M059J (cell line): ENCODE measurements at regions not wholly inside any gene's neighbourhood (a gene's known extent, or its start where the extent isn't known, plus 50 kb on each side); places are given as distances from the start of the nearest gene placed in this dataset.

Experiments
- DNase-seq: peaks from one replicate; pipeline ENCODE4 v3.0.0-alpha.2; 2012; ENCODE audit warnings: low read depth

DNA sequence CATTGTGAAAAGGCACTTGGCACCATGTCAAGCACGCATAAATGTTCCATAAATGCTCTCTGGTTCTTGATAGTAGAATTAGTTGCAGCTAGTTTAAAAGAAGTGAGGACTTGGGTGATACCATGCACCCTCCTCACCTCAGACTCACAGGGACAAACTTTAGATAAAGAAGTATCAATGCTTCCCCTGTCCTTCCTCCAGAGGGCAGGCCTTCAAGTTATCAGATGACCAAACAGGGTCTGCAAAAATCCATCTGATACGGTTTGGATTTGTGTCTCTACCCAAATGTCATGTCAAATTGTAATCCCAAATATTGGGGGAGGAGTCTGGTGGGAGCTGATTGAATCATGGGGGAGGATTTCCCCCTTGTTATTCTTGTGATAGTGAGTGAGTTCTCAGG is 54.1 kb downstream of the C1QL2 start:
- no peak for DNase-seq

DNA sequence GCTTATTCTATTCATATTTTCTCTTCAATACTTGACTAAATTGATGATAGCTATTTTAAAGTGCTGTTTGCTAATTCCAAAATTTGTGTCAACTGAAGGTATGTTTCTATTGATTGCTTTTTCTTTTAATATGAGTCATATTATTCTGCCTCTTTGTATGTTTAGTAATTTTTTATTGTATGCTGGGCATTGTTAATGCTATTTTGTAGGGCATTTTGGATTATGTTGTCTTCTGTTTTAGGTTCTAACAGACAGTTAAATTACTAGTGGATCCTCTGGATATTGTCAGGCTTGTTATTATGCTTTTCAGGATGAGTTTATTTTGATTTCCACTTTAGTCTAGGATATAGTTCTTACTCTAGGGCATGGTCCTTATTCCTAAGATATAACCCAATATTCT is 55.6 kb downstream of the C1QL2 start:
- no peak for DNase-seq

DNA sequence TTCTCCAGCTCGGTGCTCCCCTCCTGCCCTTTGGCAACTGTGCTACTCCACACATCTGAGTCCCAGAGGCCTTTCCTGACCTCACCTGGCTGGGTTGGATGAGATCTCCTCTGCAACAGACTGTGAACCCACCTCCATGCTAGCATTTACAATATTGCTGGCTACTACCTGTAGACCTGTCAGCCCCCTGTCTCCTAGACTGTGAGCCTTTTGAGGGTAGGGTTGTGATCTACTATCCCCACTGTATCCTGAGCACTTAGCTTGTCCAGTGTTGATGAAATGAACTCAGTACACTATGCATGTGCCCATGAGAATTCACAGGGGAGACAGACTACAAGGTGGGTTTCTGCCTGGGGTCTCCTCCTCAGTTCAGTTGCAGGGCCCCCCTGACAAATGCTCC is 70.1 kb downstream of the C1QL2 start:
- no peak for DNase-seq

DNA sequence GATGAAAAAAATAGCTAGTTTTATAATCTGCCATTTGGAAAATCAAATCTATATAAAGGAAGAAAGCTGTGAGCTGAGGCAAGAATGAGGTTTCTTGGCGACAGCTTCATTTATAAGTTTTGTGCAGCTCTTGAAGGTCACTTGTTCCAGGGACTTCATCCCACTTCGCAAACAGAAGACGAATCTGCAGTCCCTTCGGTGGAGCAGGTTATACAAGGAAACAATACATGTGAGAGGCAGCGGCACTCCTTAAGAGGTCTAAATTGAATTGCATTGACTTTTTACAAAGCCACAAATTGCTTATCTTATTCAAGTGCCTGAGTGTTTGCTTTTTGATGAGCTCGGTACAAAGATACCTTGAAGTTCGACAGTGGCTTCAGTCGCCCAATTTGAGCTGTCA is 72.2 kb downstream of the C1QL2 start:
- no peak for DNase-seq

DNA sequence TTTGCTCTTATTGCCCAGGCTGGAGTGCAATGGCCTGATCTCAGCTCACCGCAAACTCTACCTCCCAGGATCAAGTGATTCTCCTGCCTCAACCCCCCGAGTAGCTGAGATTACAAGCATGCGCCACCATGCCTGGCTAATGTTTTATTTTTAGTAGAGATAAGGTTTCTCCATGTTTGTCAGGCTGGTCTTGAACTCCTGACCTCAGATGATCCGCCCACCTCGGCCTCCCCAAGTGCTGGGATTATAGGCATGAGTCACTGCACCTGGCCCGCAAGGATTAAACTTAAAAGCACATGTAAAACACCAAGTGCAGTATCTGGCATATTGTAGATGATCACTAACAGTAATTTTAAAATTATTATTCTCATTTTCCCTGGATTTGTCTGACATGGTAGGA is 72.9 kb downstream of the C1QL2 start:
- no peak for DNase-seq

DNA sequence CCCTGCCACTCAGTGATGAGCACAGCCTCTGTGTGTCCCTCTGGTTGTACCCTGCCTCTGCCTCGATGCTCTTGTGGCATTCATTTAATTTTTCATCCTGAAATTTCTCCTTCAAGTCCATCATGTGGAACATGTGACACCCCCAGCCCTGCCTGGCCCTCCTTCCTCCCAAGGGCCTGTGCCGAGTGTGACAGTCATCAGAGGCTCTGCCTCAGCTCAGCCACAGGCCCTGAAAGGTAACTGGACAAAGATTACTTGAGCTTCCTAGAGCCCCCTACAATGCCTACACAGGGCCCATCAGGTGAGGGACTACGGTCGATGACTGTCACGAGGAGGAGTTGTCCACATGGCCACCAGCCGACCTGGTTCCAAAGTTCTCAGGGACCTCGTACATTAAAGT is 75.1 kb downstream of the C1QL2 start:
- DNase-seq = no peak

DNA sequence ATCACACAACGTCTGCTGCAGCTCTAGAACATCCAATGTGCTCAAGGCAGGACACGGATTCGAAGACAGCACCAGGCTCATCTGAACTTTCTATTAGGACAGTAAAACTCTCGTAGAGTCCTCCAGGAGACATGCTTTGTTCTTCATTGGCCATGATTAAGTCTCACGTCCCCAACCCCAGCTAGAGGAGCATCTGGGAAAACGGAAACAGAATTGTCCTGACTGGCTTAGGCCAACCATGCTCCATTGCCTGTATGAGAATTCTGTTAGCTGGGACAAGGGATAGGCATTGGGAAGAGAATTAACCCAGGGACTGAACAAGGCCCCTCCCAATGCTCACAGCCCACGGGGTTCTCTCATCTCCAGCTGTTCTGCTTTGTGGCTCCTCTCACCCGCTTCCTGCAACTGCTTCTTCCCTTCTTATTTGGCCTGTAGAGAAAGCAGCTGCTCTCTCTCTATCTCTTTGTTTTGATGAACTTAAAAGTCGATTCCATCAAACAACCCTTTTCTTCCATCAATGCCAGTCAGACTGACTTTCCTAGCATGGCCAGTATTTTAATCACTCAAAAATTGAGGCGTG is 75.6 kb downstream of the C1QL2 start:
- DNase-seq = no peak

DNA sequence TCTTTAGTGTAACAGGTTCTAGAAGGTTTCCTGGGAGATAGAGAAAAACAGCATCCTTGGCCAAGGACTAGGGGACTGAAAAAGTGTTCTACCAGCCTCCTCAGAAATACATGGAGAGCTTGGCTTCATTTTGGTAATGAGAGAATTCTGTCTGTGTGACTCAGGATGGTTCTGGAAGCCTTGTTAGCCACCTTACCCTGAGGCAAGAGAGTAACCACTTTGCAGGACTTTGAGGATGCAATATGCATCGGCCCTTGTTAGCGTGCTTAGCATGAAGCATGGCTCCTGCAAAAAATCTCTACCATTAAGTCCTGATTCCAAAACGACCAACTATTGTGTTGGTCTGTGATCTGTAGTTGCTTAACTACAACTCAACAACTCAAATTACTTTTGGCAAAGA is 79.8 kb downstream of the C1QL2 start:
- no peak for DNase-seq

DNA sequence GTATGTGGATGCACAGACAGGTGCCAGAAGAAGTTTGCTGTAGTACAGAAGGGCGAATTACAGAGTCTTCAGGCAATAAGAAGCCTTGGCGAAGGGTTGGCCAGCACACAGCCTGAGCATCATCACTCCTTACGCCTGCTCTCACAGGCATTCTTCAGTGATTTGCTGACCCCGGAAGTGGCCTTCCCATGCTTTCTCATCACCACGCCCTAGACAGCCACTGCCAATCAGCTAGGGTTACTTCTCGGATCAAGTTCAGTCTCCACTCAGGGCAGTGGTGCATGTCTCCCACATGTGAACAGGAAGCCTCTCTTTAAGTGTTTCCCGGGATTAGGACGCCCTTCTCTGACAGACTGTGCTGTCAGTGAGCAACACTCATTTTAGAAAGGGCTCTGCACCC is 81.8 kb downstream of the C1QL2 start:
- peak; percentile 1 for DNase-seq

DNA sequence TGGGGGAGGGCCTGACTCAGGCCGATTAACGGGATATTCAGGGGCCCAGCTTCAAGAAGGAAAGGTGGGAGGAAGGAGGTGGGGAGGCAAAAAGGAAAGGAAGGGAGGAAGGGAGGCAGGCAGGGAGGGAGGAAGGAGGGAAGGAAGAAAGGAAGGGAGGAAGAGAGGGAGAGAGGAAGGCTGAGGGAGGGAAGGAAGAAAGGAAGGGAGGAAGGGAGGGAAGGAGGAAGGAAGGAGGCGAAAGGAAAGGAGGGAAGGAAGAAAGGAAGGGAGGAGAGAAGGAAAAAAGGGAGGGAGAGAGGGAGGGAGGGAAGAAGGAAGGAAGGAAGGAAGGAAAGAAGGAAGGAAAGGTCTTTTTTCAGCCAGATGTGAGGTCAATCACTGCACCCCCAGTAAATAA is 85.3 kb downstream of the C1QL2 start:
- no peak for DNase-seq

DNA sequence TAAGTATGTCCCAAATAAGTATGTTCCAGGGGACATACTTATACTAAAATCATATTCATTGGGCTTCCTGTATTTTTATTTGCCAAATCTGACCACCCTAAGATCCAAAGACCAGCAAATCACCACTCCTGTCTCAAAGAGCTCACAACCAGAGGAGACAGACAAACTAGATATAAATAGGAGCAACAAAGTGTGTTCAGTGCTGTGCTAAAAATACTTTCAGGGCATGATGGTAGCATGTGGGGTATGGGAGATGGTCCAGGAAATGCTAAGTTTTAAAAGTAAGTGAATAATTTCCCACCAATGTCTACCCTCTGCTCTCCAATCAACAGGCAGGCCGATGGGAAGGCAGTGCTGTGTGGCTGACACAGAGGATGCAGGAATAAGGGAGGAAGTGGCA is 87.1 kb downstream of the C1QL2 start:
- no peak for DNase-seq

DNA sequence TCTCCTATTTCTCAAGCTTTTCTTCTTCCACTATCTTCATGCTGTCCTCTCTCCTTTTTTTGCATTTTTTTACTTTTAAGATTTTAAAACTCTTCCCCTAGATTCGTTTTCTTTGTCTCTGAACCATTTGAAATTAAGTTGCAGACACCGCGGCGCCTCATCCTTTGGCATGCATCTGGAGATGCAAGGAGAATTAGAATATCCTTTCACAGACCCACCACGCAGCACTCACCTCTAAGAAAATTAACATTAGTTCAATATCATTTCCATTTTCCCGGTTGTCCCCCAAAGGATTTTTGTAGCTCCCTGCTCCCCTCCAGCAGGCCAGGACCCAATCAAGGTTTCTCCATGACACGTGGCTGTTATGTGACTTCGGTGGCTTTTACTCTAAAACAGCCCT is 88.8 kb downstream of the C1QL2 start:
- DNase-seq = no peak

DNA sequence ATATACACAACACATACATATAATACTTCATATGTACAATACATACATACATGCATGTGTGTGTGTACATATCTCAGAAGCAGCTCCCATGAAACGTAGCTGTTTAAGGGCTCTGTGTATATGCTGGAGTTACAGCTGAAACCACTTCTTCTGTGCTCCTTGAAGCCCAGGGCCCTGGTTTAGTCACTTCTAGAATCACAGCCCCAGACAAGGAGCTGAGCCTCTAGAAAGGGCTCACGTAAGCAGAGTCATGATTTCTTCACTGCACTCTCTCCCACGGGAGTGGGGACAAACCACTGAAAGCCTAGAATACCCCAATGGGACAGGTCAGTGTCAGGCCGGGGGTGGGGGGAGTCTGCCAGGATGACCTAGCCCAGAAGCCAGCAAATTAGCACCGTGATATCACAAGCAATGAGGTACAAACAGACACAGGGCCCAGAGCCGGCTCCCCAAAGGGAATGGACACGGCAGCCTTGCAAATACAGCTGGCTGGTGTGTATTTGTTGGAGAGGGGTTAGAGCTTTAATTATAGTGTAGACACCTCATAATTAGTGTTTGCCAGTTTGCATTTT is 90.3 kb downstream of the C1QL2 start:
- DNase-seq = no peak

DNA sequence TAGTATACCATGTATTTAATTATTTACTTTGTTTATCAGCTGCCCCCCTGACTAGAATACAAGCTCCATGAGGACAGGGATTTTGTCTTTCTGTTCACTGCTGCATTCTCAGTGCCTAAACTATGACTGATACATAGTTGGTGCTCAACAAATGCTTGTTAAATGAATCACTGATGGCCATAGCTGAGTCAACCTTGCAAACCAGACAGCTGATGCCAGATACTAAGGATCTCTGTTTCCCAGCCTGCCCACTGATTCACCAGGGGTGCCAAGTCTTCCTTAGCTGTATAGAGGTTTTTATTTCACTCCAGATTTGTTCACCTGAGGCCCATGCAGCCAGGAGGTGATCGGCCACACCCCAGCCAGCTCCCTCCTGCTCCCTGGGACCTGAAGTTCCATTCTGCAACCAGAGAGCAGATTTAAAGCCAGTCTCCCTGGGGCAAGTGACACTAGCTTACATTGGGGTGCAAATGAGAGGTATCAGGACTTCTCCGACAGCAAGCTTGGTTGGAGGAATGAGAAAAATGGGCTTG is 92.2 kb downstream of the C1QL2 start:
- peak; percentile 3 for DNase-seq

DNA sequence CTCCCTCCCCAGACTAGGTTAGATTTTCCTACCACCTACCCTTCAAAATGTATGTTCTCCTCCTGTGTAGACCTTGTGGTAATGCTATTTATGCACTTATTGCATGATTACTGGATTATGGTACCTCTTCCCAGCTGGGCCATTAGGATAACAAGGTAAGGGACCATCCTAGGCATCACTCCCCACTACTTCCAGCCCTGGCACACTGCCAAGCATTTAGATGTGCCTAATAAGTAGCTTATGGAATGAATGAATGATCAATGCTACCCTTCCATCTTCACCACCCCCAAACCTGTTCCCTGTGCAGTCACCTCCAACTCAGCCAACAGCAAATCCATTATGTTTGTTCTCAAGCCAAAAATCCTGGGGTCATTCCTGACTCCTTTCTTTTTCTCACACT is 93.4 kb downstream of the C1QL2 start:
- DNase-seq = no peak

DNA sequence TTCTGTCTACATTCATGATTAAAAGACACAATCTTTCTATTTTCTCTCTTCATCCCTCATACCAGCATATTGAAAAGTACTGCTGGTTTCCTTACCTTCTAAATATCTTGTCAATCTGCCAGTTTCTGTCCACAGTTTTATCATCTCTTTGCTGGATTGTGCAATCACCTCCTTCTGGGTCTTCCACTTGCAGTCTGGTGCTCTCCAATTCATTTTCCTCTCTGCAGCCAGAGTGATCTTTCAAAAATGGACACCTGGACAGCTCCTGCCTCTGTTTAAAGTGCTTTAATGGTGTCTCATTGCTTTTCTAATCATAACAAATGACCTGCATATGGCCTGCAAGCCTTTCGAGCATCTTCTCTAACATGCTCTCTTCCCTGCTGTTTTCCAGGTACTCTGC is 94.0 kb downstream of the C1QL2 start:
- DNase-seq = no peak

DNA sequence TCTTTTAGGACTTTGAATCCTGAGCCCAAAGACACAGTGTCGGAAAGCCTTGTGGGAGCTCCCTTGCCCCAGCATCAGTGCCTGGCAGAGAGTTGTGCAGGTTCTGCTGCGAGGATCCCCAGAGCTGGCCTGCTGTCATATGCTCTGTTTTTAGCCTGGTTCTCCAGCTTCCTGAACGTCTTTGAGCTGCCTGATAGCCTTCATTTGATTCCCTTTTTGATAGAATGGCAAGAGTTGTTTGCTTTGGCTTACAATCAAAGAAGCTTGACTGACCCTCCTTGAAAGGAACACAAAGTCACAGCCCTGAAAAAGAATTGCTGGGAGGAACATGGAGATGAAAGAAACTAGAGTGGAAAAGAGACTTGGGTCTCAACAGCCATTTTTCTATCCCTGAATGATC is 95.4 kb downstream of the C1QL2 start:
- no peak for DNase-seq

DNA sequence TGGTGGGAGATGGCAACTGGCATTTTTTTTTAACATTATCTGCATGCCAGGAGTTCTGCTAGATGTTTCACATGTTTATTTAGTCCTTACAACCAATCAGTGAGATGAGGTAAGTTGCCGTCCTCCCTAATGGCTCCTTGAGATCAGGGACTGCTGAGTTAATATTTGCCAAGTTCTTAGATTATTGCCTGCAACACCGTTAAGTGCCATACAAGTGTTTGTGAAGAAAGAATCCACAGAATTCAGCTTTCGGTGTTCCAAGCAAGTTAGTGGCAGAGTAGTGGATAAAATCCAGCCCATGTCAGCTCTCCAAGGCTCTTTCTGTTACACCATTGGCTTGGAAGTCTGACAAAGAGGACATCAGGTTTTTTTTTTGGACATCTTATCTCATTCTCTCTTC is 95.9 kb downstream of the C1QL2 start:
- no peak for DNase-seq

DNA sequence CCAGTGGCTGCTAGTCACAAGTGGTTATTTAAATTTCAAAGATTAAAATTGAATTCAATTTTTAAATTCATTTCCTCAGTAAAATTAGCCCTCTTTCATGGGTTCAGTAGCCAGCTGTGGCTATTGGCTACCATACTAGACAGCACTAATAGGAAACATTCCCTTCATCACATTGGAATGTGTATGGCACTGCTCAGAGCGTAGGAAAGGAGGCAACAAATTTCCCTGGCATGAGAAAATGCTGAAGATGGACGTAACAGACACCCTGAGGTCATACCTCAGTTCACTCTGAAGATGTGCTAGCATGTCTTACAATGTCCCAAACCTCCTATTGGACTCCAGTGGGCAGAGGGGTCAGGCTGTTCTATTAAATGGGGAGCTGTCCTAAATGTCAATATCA is 96.4 kb downstream of the C1QL2 start:
- no peak for DNase-seq

DNA sequence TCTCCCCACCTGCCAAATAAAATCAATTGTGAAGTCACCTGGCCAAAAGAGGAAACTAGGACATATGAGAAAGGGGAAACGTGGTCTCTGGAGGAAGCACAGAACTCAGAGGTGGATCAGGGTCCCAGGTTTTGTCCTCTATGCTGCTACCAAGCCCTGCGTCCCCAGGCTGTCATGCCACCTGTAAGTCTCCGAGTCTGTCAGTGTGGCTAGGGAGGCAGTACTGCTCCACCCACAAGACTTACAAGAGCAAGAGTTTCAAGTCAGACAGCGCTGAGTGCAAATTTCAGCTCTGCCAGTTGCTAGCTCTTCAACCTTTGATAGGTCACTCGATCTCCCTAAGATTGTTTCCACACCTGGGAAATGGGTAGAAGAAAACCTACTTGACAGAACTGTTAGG is 98.6 kb downstream of the C1QL2 start:
- no peak for DNase-seq

DNA sequence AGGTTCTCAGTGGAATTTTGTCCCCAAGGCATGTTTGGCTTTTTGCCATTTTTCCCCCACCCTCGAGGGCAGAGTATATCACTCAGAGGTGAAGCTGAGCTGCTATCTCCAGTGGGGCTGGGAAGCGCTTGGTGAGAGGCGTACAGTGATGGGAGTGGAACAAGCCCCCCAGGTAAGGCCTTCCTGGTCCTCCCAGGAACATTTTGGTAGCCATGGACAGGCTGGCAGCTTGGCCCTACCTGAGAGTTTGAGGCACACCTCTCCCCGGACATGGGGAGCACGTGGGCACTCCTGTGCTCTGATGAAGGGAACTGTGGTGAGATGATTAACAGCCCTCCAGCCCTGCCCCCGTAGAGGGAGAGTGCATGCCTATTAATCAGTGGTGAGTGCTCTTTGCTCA is 99.3 kb downstream of the C1QL2 start:
- no peak for DNase-seq

DNA sequence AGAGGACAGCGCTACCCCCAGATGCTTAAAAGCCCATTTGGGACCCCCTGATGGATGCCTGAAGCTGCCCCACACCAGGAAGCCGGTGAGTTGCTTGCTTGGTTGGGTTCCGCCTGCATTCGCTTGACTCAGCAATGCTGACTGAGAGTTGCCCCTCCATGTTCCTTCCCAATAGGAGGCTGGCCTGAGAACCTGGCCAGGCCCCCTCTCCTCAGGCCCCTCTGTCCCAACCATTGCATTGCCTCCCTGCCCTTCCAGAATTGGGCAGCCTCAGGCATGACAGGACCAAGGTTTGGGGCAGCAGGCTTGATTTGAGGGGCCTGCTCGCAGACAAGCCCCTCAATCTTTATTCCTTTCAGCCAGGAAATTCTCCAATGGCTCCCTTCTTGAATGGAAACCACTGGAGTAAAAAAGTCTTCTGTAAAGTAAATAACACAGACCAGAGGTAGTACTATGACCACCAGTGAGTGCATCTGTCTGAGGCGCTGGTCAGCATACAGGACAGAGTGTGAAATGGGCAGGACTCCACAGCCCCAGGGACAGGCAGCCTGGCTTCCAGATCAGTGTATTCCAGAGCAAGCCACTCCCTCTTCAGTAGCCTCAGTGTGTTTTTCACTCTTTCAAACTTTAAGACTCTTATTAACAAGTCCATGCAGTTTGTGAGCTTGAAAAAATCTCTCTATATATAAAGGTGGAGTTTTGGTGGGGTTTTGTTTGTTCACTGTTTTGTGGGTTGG is 104.7 kb downstream of the C1QL2 start:
- no peak for DNase-seq

DNA sequence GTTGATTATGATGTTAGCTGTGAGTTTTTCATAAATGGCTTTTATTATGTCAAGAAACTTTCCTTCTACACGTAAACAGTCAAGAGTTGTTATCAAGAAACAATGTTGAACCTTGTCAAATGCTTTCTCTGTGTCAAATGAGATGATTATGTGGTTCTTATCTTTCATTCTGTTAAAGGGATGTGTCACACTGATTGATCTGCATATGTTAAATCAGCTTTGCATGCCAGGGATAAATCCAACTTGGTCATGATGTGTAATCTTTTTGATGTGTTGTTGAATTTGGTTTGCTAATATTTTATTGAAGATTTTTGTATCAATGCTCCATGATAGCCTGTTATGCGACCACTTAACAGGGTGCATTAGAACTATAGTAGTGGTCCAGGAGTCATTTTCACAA is 107.3 kb downstream of the C1QL2 start:
- DNase-seq = no peak
